GM19025 (cell line): ENCODE measurements at regions not wholly inside any gene's neighbourhood (a gene's known extent, or its start where the extent isn't known, plus 50 kb on each side); places are given as distances from the start of the nearest gene placed in this dataset.

Source experiments
- ATAC-seq: cut with Tn5 transposase; IDR thresholded peaks from one replicate; pipeline ENCODE4 v1.9.1; 2021; ENCODE audit warnings: mild to moderate bottlenecking, low read depth, moderate library complexity; ENCODE audit not compliant: unreplicated experiment

DNA sequence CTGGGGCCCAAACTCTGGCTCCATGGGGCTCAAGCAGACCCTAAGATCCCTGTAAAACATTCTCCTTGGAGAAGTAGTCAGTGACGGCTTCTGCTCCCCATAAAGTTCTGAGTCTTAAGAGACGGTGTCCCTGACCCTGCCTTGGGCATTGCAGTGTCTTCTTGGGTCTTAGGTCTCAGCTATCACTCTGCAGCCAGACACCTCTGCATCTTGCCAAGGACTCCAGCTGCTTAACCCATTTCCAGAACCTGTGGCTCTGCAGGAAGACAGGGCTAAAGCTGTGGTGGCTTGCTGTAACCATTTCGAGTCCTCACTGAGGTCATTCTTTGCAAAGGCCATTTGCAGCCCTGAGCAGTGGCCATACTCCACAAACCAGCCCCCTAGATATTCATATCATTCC, 337.1 kb upstream of the ZMIZ1 start:
- no peak for ATAC-seq

DNA sequence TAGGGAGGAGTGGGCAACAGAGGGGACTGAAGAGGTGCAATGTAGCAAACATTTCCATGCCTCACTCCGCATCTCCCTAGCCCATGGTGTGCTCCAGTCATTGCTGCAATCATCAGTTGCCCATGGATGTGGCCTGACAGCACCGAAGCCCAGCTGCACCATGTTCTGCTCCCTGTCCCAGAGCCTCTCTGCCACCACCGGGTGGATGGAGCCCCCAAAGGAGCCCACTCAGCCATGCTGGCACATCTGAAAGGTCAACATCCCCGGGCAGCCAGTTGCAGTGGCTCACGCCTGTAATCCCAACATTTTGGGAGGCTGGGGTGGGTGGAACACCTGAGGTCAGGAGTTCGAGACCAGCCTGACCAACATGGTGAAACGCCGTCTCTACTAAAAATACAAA, 336.4 kb upstream of the ZMIZ1 start:
- no peak for ATAC-seq

DNA sequence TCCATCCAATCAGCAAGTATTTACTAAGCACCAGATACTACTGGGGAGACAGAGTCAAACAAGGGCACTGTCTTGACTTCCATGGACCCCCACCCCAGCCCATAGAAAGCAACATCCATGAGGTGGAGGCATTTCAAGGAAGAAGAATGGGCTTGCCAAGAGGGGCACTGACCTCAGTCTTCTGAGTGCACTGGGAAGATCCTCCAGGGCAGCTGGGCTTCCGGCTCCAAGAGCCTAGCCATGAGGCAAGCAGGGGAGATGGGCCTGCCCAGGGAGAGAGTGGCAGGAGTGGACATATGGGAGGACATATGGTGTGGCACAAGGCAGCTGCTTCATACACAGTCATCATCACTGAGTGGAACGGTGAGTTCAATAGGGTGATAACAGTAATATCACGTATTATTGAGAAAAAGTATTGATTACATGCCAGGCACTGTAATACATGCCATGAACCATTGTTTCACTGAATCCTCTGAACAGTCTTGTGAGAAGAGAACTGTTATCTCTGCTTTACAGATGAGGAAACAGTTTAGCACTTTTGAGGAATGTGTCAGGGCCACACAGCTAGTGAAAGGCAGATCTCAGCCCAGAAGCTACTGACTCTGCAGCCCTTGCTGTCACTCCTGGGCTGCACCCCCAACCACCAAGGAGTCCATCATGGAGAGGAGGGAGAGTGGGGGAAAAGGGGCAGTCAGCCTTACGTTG, 331.7 kb upstream of the ZMIZ1 start:
- ATAC-seq = no peak

DNA sequence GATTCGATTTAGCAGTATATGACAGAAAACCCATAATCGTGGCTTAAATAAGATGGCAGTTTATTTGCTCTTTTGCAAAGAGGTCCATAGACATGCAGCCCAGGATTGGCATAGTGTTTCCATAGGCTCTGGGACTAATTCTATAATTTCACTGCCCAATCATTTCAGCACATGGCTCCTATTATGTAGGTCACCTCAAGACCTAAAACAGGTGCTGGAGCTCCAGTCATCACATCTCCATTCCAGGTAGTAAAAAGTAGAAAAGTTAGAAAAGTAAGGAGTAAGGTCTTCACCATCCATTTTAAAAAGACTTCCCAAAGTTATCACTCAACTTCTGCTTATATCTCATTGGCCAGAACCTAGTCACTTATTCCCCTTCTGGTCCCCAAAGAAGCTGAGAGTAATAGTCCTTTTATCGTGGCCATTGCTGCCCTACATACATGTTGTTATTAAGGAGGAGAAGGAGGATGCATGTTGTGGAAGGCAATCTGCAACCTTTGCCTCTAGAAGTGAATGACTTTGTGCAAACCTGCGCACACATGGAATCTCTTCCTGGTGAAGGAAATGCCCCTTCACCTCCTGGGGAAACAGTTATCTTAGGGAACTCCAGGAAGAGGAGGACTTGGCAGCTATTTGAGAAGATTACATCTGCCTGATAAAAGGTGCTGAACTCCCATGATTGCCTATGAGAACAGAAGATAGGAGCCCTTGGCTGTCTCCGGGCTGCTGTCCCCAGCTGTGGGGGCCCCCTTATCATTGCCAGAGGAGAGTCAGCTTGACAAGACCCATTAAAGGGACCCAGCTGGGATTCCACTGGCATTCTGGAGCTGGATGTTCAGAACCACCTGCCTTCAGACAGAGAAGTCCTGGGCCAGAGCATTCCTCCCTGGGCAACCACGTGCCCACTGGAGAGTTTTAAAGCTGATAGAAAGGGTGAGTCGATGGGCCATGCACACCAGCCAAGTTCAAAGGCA, 330.6 kb upstream of the ZMIZ1 start:
- no peak for ATAC-seq

DNA sequence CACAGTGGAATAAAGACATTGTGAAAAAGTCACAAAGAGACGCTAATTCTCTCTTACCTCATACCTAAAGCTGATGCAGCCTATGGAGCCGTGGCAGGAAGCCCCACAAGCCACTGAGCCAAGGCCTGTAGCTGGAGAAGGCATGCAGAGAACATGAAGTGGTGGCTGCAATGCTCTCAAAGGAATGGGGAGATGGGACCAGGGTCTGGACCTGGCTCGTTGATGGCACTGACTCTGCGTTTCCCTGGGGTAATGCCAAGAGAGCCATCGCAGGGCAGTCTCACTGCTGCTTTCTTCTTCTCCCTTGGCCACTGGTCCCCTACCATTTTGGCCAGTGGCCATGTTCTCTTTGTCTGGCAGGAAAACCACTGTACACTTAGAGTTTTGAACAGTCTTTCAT, 329.9 kb upstream of the ZMIZ1 start:
- ATAC-seq = no peak

DNA sequence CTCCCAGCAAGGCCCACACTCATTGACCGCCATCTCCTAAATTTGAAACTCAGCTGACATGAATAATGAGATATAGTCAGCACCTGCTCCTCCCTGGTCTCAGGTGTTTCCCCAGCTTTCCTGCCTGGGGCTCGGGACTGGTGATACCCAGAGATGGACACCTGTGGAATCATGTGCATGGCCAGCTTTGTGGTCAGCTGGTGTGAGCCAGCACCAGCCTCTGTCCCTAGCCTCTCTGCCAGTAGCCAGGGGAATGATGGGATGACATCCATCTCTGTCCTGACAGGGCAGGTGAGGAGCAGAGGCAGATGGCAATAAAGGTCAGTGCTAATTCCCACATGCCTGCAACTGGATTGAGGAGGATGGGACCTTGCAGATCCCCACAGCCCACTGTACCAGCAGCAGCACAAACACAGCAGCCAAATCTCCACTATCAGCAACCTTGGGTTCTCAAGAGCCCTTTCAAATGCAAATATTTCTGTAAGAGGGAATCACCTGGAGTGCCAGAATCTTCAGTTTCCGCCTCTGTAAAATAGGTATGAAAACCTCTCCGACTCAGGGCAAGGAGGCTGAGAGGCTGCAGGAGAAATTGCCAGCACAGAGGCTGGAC, 329.2 kb upstream of the ZMIZ1 start:
- ATAC-seq = no peak

DNA sequence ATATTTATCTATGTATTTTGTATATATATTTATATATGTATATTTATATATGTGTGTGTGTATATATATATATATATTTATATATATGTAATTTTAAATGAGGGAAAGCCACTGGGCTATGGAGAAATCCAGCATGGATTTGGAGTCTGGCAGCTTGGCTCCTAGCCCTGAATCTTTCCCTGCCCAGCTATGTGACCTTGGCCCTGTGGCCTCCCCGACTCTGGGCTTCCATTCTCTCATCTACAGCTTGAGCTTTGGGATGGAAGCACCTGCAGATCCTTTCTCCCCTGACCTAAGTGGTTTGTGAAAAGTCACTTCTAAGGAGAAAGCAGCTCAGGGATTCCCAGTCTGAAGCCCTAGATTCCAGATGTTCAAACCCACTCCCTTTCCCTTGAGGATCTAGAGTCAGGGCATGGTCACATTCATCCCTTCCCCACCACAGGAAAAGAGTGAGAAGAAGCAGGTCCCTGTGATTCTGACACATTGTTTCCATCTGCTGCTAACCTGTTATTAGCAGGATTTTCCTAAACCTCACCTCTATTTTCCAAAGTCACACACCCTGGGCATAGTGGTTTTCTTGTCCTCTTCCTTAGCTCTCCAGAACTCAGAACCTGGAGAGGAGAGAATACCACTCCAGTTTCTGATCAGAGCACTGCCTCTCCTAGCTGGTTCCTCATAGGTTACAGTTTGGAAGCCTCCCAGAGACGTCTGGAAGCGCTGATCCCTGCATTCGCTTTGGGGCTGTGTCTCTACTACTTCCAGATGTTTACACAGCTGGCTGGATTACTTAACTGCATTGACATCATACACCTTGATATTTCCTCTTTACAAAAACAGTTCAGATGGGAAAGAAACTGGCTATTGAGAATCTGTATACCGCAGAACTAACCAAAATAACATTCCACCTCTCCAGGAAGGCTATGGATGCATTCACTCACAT, 327.5 kb upstream of the ZMIZ1 start:
- ATAC-seq = no peak

DNA sequence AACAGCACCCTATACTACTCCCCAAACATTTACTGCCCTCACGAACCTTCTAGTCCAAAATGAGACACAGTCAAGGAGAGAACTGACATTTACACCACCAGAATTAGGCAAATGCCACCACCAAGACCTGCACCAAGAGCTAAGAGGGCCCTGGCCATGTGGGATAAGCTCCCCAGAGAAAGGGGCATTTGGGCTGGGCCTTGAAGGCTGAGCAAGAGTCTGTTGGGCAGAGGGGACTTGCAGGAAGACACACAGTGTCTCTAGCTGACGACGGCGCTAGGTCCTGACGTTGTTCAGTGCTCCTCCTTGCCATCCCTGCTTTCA, 326.4 kb upstream of the ZMIZ1 start:
- no peak for ATAC-seq

DNA sequence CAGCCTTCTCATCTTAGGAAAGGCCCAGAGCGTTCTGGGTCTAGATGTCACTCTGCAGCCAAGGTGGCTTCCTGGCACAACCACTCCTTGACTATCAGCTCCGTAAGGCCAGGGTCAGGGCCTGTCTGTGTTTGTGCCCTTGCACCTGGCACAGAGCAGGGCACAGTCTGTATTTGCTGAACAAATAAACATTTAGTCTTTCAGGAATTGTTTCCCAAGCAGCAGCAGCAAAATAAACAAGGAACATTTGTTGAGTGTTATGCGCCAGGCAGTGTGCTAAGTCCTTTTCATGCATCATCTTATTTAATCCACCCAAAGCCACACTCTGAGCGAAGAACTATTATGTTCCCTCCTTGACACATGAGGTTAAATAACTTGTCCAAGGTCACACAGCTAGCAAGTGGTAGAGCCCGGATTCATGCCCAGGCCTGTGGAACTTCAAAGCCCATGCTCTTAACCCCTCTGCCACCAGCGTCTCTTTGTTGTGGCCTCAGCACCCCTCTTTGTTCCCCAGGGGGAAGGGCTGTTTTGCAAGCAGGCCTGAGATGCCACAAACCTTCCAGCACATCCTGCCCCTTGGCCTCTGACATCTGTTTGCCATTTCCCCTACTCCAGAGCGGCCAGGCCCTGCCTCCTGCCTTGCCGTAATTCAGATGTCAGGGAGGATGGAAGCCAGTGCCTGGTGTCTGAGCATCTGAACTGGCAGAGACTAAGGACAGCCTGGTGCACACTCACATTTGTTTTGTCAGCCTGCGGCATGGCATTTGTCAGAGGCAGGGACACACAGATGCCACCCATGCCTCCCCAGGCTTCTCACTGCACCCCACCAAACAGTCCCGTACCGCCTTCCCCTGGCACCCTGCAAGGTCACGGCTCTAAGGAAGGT, 325.8 kb upstream of the ZMIZ1 start:
- no peak for ATAC-seq

DNA sequence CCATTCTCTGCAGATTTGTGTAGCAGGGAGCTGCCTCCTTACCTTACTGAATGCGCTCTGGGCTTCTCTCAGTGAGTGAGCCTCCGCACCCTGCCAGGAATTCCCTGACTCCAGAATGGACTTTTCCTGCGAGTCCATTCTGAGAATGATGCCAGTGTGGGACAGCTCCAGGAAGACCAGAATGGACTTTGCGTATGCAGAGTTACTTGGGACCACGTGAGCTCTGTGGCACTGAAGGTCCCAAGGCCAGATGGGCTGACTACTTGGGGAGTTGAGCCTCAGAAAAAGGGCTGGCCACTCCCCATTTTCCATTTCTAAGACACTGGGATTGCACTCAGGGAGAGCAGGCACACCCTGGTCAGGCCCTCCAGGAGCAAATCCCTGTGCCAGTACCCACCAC, 324.7 kb upstream of the ZMIZ1 start:
- ATAC-seq = no peak

DNA sequence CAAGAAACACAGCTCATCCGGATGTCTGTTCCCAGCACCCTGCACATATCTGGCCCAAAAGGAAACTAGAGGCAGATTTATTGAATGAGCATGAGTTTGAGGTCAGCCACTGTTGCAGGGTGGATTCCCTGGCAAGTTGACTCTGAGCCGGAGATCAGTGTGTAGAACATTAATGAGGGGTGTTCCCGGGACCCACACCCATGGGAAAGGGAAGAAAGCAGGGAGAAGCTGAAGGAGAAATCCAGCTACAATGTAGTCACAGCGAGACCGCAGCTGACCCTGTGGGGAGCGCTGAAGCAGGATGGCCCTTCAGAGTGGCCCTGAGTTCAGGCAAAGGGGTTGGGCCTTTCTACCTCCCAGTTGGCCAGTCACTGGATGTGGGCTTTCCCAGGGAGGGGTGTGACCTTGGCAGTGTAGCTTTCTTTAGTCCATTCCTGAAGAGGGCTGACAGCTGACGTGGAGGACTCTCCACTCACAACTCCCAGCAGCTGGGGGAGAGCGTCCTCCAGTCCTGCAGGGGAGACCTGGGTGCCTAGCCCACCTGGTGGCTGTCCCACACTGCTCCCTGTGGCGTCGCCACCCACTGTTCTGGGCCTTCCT, 324.2 kb upstream of the ZMIZ1 start:
- no peak for ATAC-seq

DNA sequence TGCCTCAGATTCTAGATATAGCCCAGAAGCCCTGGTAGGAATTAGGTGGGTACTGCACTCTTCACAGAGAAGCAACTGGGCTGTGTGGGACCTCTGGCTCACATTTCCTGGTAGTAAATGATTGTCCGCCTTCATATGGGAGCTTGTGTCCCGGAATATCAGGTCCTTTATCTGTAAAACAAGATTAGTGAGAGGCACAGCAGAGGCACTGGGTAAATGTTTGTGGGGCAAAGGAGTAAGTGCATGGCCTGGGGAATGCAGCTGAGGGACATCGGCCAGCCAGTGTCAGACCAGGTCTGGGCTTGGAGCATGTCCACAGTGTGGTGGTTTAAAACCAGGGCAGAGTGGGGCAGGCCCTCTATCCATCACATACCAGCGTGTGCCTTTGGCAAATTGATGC, 323.3 kb upstream of the ZMIZ1 start:
- ATAC-seq = no peak

DNA sequence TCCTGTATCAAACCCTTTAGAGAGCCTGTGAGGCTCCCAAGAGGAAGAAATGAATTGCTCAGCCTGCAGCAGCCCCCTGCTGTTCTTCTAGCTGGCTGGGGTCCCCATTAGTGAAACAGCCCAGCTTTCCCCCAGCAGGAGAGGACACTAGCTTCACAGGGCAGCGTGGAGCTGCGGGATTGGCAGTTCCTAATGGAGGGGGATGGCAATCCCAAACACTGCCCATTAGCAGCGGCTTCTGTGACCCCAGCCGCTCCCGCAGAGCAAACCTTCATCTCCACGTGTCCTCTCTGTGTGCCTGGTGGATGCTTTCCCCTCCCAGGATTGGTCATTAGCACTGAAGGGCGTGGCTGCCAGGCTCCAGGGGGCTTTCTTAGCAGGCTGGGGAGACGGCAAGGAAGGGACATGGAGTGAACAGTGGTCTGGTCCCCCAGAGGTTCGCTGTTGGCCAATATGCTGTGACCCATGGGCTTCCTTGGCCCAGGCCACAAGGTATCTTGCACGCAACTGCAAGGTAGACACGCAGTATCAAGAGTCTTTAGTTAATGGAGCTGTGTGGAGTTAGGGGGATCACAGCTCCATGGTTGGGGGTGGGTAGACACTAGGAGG, 322.5 kb upstream of the ZMIZ1 start:
- ATAC-seq = no peak

DNA sequence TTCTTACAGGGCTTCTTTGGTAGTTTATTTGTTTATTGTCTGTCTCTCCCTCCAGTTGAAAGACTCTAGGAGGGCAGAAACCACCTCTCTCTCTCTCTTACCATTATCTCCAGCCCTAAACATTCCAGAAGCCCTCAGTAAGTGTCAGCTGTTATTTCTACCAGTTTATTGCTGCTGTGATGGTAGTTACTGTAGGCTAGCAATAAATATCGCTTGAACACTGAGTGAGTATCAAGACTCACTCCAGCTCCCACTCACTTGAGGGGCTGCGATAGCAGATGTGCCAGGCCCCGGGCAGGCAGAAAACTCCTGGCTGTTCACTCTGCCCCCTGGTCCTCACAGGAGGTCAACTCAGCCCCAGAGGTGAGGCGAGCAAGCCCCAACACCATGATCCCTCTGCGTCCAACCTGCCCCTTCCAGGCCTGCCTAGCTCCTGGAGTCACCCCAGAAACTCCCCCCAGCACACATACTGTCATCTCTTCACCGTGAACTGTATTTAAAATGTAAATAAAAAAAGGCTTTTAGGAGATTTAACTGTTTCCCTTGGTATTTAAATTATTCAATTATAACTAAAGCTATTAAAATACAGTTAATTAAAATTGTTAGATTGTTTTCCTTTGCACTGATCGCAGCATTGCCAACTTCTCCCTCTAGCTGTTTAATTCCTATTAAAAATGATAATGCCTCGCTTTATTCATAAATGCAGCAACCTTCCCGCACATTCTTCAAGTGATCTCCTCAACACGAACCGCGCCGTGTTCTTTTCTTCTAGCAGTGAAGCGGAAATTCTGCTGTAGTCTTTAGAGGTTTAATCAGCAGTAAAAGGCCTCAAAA, 321.1 kb upstream of the ZMIZ1 start:
- ATAC-seq = no peak

DNA sequence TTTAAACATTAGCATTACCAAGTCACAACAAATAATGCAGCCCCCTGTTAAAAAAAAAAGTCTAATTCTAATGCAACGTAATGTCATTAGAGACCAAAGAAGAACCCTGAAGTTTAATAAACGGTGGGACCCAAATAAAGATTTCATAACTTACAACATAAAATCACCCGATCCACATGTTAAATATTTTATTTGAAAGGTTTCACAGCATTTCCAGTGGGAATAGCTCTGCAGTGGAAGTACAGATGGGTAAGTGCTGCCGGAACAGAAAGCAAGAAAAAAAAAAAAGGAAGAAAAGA, 320.6 kb upstream of the ZMIZ1 start:
- ATAC-seq = no peak

DNA sequence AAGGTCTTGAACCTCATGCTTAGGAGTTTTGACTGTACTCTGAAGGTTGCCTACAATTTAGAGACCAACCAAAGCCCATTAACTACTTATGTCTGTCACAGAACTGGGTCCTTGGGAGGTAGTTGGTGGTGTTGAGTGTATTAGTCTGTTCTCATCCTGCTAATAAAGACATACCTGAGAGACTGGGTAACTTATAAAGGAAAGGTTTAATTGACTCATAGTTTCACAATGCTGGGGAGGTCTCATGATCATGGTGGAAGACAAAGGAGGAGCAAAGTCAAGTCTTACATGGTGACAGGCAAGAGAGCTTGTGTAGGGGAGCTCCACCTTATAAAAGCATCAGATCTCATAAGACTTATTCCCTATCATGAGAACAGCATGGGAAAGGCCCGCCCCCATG, 319.6 kb upstream of the ZMIZ1 start:
- ATAC-seq = no peak

DNA sequence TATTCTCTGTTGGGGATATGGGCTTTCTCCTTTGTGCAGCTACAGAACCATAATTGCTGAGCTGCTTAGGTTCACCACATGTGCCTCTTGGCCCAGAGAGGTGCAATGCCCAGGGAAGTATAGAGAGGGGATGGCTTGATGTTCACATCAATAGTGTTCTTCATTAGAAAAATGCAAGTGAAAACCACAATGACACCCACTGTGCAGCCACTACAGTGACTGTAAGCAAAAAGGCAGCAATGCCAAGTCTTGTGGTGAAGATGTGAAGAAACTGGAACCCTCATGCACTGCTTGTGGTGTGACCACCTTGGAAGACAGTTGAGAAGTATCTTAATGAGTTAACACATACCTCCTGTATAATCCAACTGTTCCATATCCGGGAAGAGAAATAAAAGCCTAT, 318.9 kb upstream of the ZMIZ1 start:
- no peak for ATAC-seq

DNA sequence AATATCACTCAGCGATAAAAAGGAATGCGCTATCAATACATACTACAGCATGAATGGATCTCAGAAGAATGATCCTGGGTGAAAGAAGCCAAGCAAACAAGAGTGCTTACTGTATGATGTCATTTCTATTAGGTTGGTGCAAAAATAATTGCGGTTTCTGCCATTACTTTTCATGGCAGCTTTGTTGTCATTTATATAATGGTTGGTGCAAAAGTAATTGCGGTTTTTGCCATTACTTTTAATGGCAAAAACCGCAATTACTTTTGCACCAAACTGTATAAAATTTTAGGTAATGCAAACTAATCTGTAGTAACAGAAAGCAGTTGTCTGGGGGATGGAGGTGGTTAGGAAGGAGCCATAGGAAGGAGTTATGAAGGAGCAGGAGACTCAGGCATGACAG, 318.3 kb upstream of the ZMIZ1 start:
- no peak for ATAC-seq
